ENCODE measurements at regions not wholly inside any gene's neighbourhood (a gene's known extent, or its start where the extent isn't known, plus 50 kb on each side); places are given as distances from the start of the nearest gene placed in this dataset.

- Histone ChIP-seq H3F3A (ENCODE audit: low read depth) (no peaks in the 10 kb centered on the region), H3K4me1 (no peaks in the 10 kb centered on the region), H4K20me1 (ENCODE audit: low read depth) (no peaks in the 10 kb centered on the region), H3K27ac (no peak overlapping the region), H3K4me3 (no peak overlapping the region), H3K79me2 (ENCODE audit: low read depth) (no peaks in the 10 kb centered on the region), H3K27me3 (no peaks in the 10 kb centered on the region), H3K4me2 (no peak overlapping the region), H3K9me3 (ENCODE audit: low read depth) (no peaks in the 10 kb centered on the region), H3K36me3 (no peaks in the 10 kb centered on the region), H2AFZ (replicated peaks) (no peak overlapping the region), H3K9ac (no peak overlapping the region)
- Mint-ChIP-seq H3K27me3 (ENCODE audit: insufficient read depth, low read depth) (peaks cover 3% of the 10 kb centered on the region), H3K9me3 (peaks cover 2% of the 10 kb centered on the region), H3K4me3 (no peak overlapping the region), H3K4me1 (peaks cover 9% of the 10 kb centered on the region), H3K36me3 (no peaks in the 10 kb centered on the region), H3K27ac (no peak overlapping the region)
- no peak for DNase-seq (ENCODE audit: low spot score)
- TF ChIP-seq EZH2phosphoT487 (IDR thresholded peaks at IDR 0.05) = no peak
- no peak for TF ChIP-seq EZH2 (IDR thresholded peaks at IDR 0.05)
- no peak for TF ChIP-seq CTCF (IDR thresholded peaks at IDR 0.05)
These were observed 155.1 kb upstream of the SMLR1 start for GRCh38 chr6:130672153-130672552.

- H3K36me3 ChIP-seq = no peaks in the 10 kb centered on the region
- Mint-ChIP-seq H3K36me3 (no peaks in the 10 kb centered on the region), H3K27ac (no peak overlapping the region)
These were observed 152.6 kb upstream of the SMLR1 start for GRCh38 chr6:130674604-130675003.

GRCh38 chr6:130675072-130675471 lies 152.1 kb upstream of the SMLR1 start:
- H3K27me3 Mint-ChIP-seq (ENCODE audit: insufficient read depth, low read depth) = peaks cover 3% of the 10 kb centered on the region
- Histone ChIP-seq H4K20me1 (ENCODE audit: low read depth) (no peaks in the 10 kb centered on the region), H3K27ac (no peak overlapping the region), H3K36me3 (no peaks in the 10 kb centered on the region), H3K4me1 (no peaks in the 10 kb centered on the region), H2AFZ (replicated peaks) (no peak overlapping the region), H3K27me3 (no peaks in the 10 kb centered on the region), H3F3A (ENCODE audit: low read depth) (no peaks in the 10 kb centered on the region), H3K4me3 (no peak overlapping the region), H3K79me2 (ENCODE audit: low read depth) (no peaks in the 10 kb centered on the region), H3K9ac (no peak overlapping the region), H3K4me2 (no peak overlapping the region), H3K9me3 (ENCODE audit: low read depth) (no peaks in the 10 kb centered on the region)
- no peak for DNase-seq (ENCODE audit: low spot score)
- H3K36me3 Mint-ChIP-seq = no peaks in the 10 kb centered on the region
- peaks cover 2% of the 10 kb centered on the region for H3K9me3 Mint-ChIP-seq
- peaks cover 9% of the 10 kb centered on the region for H3K4me1 Mint-ChIP-seq
- no peak overlapping the region for H3K4me3 Mint-ChIP-seq
- no peak overlapping the region for H3K27ac Mint-ChIP-seq
- TF ChIP-seq CTCF (IDR thresholded peaks at IDR 0.05) (no peak), EZH2phosphoT487 (IDR thresholded peaks at IDR 0.05) (no peak), EZH2 (IDR thresholded peaks at IDR 0.05) (no peak)

More at GRCh38 chr6:130674604-130675003, 152.6 kb upstream of the SMLR1 start:
- no peaks in the 10 kb centered on the region for H3K4me1 ChIP-seq
- peaks cover 9% of the 10 kb centered on the region for H3K4me1 Mint-ChIP-seq
- H3K9me3 Mint-ChIP-seq = peaks cover 2% of the 10 kb centered on the region
- no peaks in the 10 kb centered on the region for H3K9me3 ChIP-seq (ENCODE audit: low read depth)
- no peak overlapping the region for H3K27ac ChIP-seq
- H3K4me2 ChIP-seq = no peak overlapping the region
- H3K9ac ChIP-seq = no peak overlapping the region
- H3K27me3 Mint-ChIP-seq (ENCODE audit: insufficient read depth, low read depth) = peaks cover 3% of the 10 kb centered on the region
- no peaks in the 10 kb centered on the region for H4K20me1 ChIP-seq (ENCODE audit: low read depth)
- H3K79me2 ChIP-seq (ENCODE audit: low read depth) = no peaks in the 10 kb centered on the region
- TF ChIP-seq CTCF (IDR thresholded peaks at IDR 0.05) (no peak), EZH2phosphoT487 (IDR thresholded peaks at IDR 0.05) (no peak), EZH2 (IDR thresholded peaks at IDR 0.05) (no peak)
- no peak for DNase-seq (ENCODE audit: low spot score)
- no peak overlapping the region for H2AFZ ChIP-seq (replicated peaks)
- no peak overlapping the region for H3K4me3 Mint-ChIP-seq
- no peaks in the 10 kb centered on the region for H3F3A ChIP-seq (ENCODE audit: low read depth)
- no peak overlapping the region for H3K4me3 ChIP-seq
- H3K27me3 ChIP-seq = no peaks in the 10 kb centered on the region
